ENCODE measurements at regions not wholly inside any gene's neighbourhood (a gene's known extent, or its start where the extent isn't known, plus 50 kb on each side); places are given as distances from the start of the nearest gene placed in this dataset.

- H3K9ac ChIP-seq (ENCODE audit: low read length), result no peak overlapping the region
- no peaks in the 10 kb centered on the region for H3K27me3 ChIP-seq (ENCODE audit: insufficient read depth, low read depth, low read length)
- no peak overlapping the region for H3K4me2 ChIP-seq (ENCODE audit: low read length)
- no peaks in the 10 kb centered on the region for H3F3A ChIP-seq (ENCODE audit: insufficient read depth, low read length, poor library complexity, severe bottlenecking)
- no peaks in the 10 kb centered on the region for H4K20me1 ChIP-seq (ENCODE audit: insufficient read depth)
- no peaks in the 10 kb centered on the region for H3K36me3 ChIP-seq (ENCODE audit: insufficient read depth, low read length)
- H3K27ac ChIP-seq (ENCODE audit: low read length), result no peak overlapping the region
- H3K9me2 ChIP-seq (ENCODE audit: insufficient read depth, low read length), result no peaks in the 10 kb centered on the region
- H3K79me2 ChIP-seq (replicated peaks; ENCODE audit: insufficient read depth, low read length), result no peaks in the 10 kb centered on the region
- TF ChIP-seq SMC3 (conservative IDR thresholded peaks at IDR 0.05; ENCODE audit: poor library complexity) (no peak), RAD21 (conservative IDR thresholded peaks at IDR 0.05) (no peak), TAF1 (IDR thresholded peaks at IDR 0.05; ENCODE audit: low read depth) (no peak), EP300 (conservative IDR thresholded peaks at IDR 0.05; ENCODE audit: poor library complexity, severe bottlenecking) (no peak), REST (IDR thresholded peaks at IDR 0.05; ENCODE audit: borderline replicate concordance) (no peak), POLR2AphosphoS5 (IDR thresholded peaks at IDR 0.05) (no peak), CTCF (IDR thresholded peaks at IDR 0.05; ENCODE audit: poor library complexity, severe bottlenecking) (no peak), EZH2 (IDR thresholded peaks at IDR 0.05; ENCODE audit: borderline replicate concordance, insufficient read depth, low read length, poor library complexity, severe bottlenecking) (no peak), MXI1 (conservative IDR thresholded peaks at IDR 0.05; ENCODE audit: poor library complexity, severe bottlenecking) (no peak)
- no peak overlapping the region for H3K4me3 ChIP-seq (ENCODE audit: low read length)
- H2AFZ ChIP-seq (ENCODE audit: low read depth, low read length), result no peak overlapping the region
- peaks cover 4% of the 10 kb centered on the region for H3K9me3 ChIP-seq (ENCODE audit: low read length)
Observed at GRCh38 chr3:30318110-30318509, 288.3 kb upstream of the TGFBR2 start.

GRCh38 chr3:30319713-30320112 is 286.7 kb upstream of the TGFBR2 start:
- no peak overlapping the region for H3K4me2 ChIP-seq (ENCODE audit: low read length)
- no peak overlapping the region for H3K4me3 ChIP-seq (ENCODE audit: low read length)
- no peaks in the 10 kb centered on the region for H3K27me3 ChIP-seq (ENCODE audit: insufficient read depth, low read depth, low read length)
- no peaks in the 10 kb centered on the region for H3K79me2 ChIP-seq (replicated peaks; ENCODE audit: insufficient read depth, low read length)
- H4K20me1 ChIP-seq (ENCODE audit: insufficient read depth), result no peaks in the 10 kb centered on the region
- H3K36me3 ChIP-seq (ENCODE audit: insufficient read depth, low read length), result no peaks in the 10 kb centered on the region
- H3K27ac ChIP-seq (ENCODE audit: low read length), result no peak overlapping the region
- H2AFZ ChIP-seq (ENCODE audit: low read depth, low read length), result no peak overlapping the region
- H3K9me2 ChIP-seq (ENCODE audit: insufficient read depth, low read length), result no peaks in the 10 kb centered on the region
- peaks cover 4% of the 10 kb centered on the region for H3K9me3 ChIP-seq (ENCODE audit: low read length)
- TF ChIP-seq RAD21 (conservative IDR thresholded peaks at IDR 0.05) (no peak), SMC3 (conservative IDR thresholded peaks at IDR 0.05; ENCODE audit: poor library complexity) (no peak), MXI1 (conservative IDR thresholded peaks at IDR 0.05; ENCODE audit: poor library complexity, severe bottlenecking) (no peak), REST (IDR thresholded peaks at IDR 0.05; ENCODE audit: borderline replicate concordance) (no peak), TAF1 (IDR thresholded peaks at IDR 0.05; ENCODE audit: low read depth) (no peak), CTCF (IDR thresholded peaks at IDR 0.05; ENCODE audit: poor library complexity, severe bottlenecking) (no peak), EP300 (conservative IDR thresholded peaks at IDR 0.05; ENCODE audit: poor library complexity, severe bottlenecking) (no peak), POLR2AphosphoS5 (IDR thresholded peaks at IDR 0.05) (no peak)
- no peaks in the 10 kb centered on the region for H3F3A ChIP-seq (ENCODE audit: insufficient read depth, low read length, poor library complexity, severe bottlenecking)
- no peak overlapping the region for H3K9ac ChIP-seq (ENCODE audit: low read length)

Measured in neural cell (in vitro differentiated cells).